WERI-Rb-1 (cell line): ENCODE measurements at regions not wholly inside any gene's neighbourhood (a gene's known extent, or its start where the extent isn't known, plus 50 kb on each side); places are given as distances from the start of the nearest gene placed in this dataset.

ENCODE experiments used
- DNase-seq: peaks from one replicate; pipeline ENCODE4 v3.0.0-alpha.2; 2020
- H3K27ac ChIP-seq: fragments of 250-450 bp; sonication (Bioruptor Pico); 2 replicates; pipeline ENCODE4 v1.5.1; 2020; ENCODE audit warnings: mild to moderate bottlenecking, moderate library complexity
- H3K27me3 ChIP-seq: fragments of 250-450 bp; sonication (Bioruptor Pico); 2 replicates; pipeline ENCODE4 v1.5.1; 2021; ENCODE audit warnings: mild to moderate bottlenecking, low read depth, moderate library complexity; ENCODE audit not compliant: insufficient read depth, severe bottlenecking
- H3K36me3 ChIP-seq: fragments of 250-450 bp; sonication (Bioruptor Pico); 2 replicates; pipeline ENCODE4 v1.5.1; 2020; ENCODE audit warnings: mild to moderate bottlenecking, moderate library complexity
- H3K4me3 ChIP-seq: 2 replicates; pipeline ENCODE4 v1.5.1; 2011; ENCODE audit warnings: low read depth, mild to moderate bottlenecking, control low read depth, low read length
- H3K9me3 ChIP-seq: fragments of 250-450 bp; sonication (Bioruptor Pico); 2 replicates; pipeline ENCODE4 v1.5.1; 2021; ENCODE audit warnings: mild to moderate bottlenecking, moderate library complexity; ENCODE audit not compliant: severe bottlenecking
- CTCF ChIP-seq: IDR thresholded peaks from 2 replicates; pipeline ENCODE4 v1.5.1; 2011; ENCODE audit warnings: low read depth, mild to moderate bottlenecking, control low read depth, inconsistent platforms, low read length

- no peak for DNase-seq
- Histone ChIP-seq H3K27me3 (no peaks in the 10 kb centered on the region), H3K4me3 (no peak overlapping the region), H3K9me3 (no peaks in the 10 kb centered on the region), H3K27ac (no peak overlapping the region), H3K36me3 (no peaks in the 10 kb centered on the region)
- no peak for TF ChIP-seq CTCF
These were observed 132.9 kb downstream of the SOCS6 start for GRCh38 chr18:70421471-70422390.

- no peaks in the 10 kb centered on the region for H3K36me3 ChIP-seq
- no peaks in the 10 kb centered on the region for H3K27me3 ChIP-seq
- TF ChIP-seq CTCF: no peak
- peak overlapping the region; percentile 74 for H3K27ac ChIP-seq
- H3K4me3 ChIP-seq: no peak overlapping the region
- H3K9me3 ChIP-seq: no peaks in the 10 kb centered on the region
- no peak for DNase-seq
These were observed 131.5 kb downstream of the SOCS6 start for GRCh38 chr18:70420146-70420898.

DNA sequence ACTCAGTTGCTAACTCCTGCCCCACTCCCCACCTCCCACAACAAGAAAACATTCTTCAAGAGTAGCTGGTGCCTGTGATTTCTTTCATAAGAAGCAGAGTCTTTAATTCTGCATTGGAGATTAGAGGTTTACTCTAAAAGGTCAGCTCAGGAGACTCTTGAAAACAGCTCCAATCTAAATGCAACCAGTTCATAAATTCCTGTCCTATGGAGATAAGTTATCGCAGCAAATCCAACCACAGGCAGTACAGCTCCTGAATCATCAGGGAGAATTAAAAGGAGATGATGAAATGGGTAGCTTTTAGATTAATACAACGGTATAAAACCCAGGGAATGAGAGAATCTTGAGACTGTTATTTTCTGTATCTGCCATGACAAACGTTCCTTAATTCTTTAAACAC lies 130.7 kb downstream of the SOCS6 start:
- peak overlapping the region; percentile 19 for H3K4me3 ChIP-seq
- TF ChIP-seq CTCF: no peak
- H3K27ac ChIP-seq: peak overlapping the region; percentile 74
- no peaks in the 10 kb centered on the region for H3K36me3 ChIP-seq
- H3K9me3 ChIP-seq: no peaks in the 10 kb centered on the region
- no peaks in the 10 kb centered on the region for H3K27me3 ChIP-seq
- peak; percentile 30 for DNase-seq

DNA sequence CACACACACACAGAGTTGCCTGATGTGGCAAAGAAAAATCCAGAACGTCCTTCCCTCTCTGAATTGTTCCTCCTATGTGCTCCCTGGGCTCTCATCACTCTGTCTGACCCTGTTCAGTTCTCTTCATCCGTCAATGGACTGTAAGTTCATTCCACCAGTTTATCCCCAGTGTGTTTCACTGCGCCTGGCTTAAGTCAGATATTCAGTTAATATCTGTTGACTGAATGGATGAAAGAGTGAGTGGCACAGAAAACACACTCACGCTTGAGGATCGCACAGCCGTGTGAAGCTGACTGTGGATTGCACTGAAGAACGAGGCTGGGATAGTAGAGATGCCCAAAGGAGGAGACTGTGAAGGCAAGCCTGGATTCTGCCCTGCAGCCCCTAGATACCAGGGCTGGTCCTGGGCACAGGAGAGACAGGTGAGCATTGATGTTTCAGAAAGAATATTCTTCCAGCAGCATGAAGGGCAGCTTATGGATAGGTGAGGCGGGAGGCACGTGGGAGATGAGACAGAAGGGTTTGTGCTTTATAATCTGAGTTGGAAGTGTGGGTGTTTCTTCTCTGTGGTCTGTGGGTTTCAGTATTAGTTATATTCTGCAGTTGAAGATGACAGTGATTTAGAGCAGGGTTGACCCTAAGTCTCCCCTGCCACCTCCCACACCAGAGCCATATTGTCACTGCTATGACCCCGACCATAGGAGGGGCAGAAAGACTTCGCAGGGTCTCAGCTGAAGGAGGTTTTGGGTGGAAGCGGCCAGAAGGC lies 129.9 kb downstream of the SOCS6 start:
- peak overlapping the region; percentile 19 for H3K4me3 ChIP-seq
- no peaks in the 10 kb centered on the region for H3K9me3 ChIP-seq
- peak overlapping the region; percentile 74 for H3K27ac ChIP-seq
- peak; percentile 22 for DNase-seq
- no peaks in the 10 kb centered on the region for H3K27me3 ChIP-seq
- H3K36me3 ChIP-seq: no peaks in the 10 kb centered on the region
- TF ChIP-seq CTCF: no peak

GRCh38 chr18:70417847-70418246 lies 129.0 kb downstream of the SOCS6 start:
- DNase-seq: no peak
- no peaks in the 10 kb centered on the region for H3K36me3 ChIP-seq
- no peak overlapping the region for H3K4me3 ChIP-seq
- TF ChIP-seq CTCF: no peak
- no peaks in the 10 kb centered on the region for H3K27me3 ChIP-seq
- H3K27ac ChIP-seq: peak overlapping the region; percentile 74; the same call in 1 of the 2 replicates
- H3K9me3 ChIP-seq: no peaks in the 10 kb centered on the region
